ENCODE measurements at regions not wholly inside any gene's neighbourhood (a gene's known extent, or its start where the extent isn't known, plus 50 kb on each side); places are given as distances from the start of the nearest gene placed in this dataset.

DNA sequence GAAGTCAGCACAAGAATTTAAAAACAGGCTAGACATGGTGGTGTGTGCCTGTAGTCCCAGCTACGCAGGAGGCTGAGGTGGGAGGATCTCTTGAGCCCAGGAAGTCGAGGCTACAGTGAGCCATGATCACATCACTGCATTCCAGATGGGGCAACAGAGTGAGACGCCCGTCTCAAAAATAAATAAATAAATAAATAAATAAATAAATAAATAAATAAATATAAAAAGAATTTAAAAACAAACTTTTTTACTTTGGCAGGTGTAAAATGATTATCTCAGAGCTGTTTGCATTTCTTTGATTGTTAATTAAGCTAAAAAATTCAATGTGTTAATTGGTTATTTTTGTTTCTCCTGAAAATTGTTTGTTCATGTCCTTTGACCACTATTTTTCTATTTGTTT lies 97.5 kb upstream of the RPS6KA3 start:
- DNase-seq: no peak

GRCh38 chrX:20363275-20363674 lies 96.6 kb upstream of the RPS6KA3 start:
- no peak for DNase-seq

DNA sequence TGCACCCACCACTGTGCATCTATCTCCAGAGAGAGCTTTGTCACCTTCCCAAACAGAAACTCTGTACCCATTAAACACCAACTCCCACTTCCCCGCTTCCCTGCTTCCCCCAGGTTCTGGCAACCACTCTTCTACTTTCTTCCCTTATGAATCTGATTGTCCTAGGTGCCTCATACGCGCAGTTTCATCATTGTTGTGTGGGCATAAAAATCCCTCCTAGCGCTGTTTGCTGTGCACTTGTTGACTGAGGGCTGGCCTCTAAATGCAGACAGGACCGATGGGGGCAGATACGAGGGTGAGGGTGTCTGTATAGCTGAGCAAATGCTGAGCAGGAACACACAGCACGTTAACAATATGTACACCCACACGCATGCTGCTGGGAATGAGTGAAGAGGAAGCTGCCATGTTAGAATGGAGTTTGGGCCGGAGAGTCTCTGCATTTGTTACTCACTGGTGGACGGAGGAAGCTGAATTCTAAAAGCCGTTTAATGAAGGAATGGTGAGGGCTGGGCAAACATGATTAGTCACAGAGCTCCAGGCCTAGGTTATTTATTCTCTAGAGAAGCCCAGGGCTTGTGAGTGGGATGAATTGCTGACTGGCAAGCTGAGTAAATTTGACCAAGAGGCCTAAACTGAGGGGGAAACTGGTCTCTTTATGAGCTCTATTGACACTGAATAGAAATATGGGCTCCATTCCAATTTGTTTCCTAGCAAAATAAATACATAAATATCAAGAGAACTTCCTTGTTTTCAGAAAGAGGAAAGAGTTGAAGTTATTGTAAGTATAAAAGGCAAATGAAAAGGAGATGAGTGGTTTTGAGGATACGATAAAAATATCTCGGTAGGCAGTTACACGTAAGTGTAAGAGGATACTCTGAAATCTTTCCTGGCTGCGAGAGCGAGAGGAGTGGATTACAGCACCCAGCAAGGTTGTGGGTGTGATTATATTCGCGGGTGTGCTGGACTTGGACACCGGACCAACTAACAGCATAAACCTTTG lies 95.9 kb upstream of the RPS6KA3 start:
- no peak for DNase-seq

- no peak for DNase-seq
Measured at GRCh38 chrX:20361890-20362262, 95.2 kb upstream of the RPS6KA3 start.

GRCh38 chrX:20361081-20361889 lies 94.6 kb upstream of the RPS6KA3 start:
- no peak for DNase-seq

GRCh38 chrX:20355187-20355586 lies 88.5 kb upstream of the RPS6KA3 start:
- no peak for DNase-seq

DNA sequence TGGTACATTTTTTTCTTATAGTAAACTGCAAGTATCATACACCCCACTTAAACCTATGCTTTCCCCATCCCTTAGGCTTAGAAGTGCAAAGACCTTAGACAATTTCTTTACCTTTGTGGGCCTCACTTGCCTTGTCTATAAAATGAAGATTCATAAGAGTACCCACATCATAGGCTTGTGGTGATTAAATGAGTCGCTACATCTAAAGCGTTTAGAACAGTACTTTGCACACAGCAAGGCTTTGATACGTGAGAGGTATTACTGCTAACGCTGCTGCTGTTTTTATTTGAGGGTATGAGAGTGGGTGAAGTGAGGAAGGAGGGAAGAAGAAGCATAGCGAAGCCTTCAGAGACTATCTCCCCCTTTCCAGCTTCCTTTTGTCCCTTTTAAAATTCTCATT lies 87.8 kb upstream of the RPS6KA3 start:
- DNase-seq: no peak

GRCh38 chrX:20352935-20353336 lies 86.2 kb upstream of the RPS6KA3 start:
- peak; percentile 22 to 23 for DNase-seq

- no peak for DNase-seq
Measured at GRCh38 chrX:20352504-20352903, 85.8 kb upstream of the RPS6KA3 start.

GRCh38 chrX:20350596-20350995 lies 83.9 kb upstream of the RPS6KA3 start:
- DNase-seq: no peak

DNA sequence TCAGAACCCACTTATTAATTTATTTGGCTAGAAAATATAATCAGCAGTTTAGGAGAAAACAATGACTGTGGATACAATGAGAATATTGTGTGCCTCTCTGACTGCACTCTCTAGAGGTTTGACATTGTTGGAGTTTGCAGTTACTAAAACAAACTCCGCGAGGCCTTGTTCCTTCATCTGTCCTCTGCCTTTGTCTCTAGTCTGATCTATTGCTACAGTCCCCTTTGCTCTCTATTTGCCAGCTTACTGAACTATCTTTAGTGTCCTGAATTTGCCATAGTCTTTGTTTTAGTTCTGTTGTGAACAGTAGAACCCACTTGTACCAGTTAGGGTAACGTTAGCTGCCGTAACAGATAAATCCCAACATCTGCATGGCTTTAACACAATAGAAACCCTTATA lies 81.4 kb upstream of the RPS6KA3 start:
- no peak for DNase-seq

DNA sequence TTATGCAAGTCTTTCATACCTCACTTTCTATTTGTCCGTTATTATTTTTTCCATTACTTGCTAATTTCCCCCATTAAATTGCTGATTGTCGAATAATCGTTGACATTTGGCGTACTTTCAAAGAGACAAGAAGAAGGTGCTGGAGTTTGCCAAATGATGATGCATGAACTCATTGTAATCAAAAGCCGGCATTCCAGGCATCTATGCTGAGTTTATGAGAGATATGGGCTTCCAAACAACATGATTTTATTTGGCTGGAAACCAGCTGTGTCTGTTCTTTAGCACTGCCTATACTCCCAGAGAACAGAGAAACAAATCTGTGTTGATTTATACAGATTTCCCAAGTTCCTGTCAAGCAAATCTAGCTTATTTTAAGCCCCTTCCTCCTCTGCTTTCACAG lies 80.8 kb upstream of the RPS6KA3 start:
- DNase-seq: no peak

DNA sequence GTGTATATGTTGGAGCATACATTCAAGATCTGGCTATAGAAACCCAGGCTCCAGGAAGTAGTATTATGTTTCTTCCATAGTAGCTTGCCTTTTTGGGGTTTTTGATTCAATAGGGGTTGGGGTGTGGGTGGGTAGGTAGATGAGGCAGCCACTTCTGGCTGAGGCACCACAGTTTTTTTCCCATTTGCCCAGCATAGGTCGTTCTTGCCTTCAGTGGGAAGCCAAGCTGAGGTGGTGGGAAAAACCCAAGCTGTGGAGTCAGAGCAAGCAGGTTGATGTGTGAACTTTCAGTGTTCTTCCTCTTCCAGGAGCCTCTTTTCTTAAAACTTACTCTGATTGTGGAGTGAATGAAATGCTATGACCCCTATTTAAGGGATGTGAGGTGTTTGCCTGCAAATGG lies 67.0 kb upstream of the RPS6KA3 start:
- DNase-seq: peak; percentile 26 to 43

DNA sequence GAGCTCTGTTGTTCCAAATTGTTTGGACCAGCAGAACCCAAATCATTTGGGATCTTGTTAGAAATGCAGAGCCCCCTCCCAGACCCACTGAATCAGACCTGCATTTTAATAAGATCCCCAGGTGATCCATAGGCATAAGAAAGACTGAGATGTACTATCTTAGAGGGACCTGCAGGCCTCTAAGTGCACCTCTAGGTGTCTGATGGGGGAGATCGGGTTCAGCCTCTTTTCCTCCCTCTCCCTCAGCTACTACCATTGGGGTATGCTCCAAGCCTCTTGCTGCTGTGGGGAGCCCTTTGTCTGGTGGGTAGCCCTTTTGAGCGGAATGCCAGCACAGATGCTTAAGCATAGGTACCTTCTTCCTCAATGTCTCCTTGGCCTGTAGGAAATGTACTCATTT lies 63.8 kb upstream of the RPS6KA3 start:
- DNase-seq: no peak

DNA sequence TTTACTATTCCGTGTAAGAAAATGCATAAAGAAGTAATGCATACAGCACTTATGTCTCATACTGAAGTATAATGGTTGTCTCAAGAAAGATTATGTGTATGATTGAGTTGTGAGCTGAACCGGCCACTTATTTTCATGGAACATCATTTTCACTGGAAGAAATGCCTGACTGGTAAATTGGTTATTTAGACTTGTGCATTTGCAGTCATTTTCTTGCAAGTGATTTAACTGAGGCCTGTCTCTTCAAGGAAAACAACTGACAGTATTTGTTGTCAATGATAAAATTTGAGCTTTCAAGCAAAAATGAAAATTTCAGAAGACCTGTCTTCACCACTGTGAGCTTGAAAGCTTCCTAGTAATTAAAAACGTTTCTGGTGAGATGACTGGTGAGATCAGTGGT lies 62.7 kb upstream of the RPS6KA3 start:
- DNase-seq: no peak

DNA sequence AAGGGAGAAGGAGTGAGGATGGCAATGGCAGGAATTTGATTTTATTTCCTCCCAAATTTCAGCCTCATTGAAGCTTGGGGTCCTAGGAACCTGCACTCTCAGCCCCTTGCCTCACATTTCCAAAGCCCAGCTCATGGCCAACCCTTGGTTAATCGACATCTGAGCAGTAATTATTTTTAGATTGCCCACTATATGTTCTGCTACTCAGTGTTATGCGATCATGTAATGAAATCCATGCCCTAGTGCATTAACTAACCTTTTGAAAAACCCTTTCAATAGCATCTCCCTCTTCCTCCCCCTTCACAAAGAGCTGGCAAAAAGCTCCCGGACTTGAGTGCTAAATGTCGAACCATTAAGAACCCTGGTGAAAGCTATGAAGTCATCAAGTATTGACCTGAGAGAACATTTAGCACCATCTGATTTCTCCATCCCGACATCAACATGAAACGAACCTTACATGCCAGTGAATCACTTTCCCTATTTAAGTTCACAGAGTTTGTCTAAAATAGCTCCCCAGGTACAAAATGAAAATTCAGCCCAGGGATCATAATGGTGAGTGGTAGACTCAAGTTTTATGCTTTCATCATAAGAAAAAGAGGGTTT lies 59.2 kb upstream of the RPS6KA3 start:
- DNase-seq: no peak

GRCh38 chrX:20322887-20323286 lies 56.2 kb upstream of the RPS6KA3 start:
- no peak for DNase-seq

GRCh38 chrX:20320461-20321159 lies 53.9 kb upstream of the RPS6KA3 start:
- DNase-seq: no peak

GRCh38 chrX:20319054-20319453 lies 52.3 kb upstream of the RPS6KA3 start:
- no peak for DNase-seq

DNA sequence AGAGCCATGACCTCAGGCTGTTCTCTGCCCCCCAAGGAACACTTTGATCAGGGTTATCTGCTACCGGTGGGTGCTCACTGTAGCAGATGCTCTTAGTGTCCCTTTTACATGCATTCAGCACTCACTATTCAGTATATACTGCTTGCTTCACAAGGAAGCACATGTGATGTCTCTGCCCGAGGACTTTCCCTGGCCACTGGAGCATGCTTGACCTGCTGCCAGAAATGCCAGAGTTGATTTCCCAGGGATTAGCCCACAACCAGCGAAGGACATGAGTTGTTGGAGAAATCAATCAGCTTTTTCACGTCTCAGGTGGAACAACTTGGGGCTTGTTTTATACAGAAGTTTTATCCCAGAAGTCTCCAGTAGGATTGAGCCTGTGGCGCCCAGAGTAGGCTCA lies 51.2 kb upstream of the RPS6KA3 start:
- no peak for DNase-seq

Data from activated T-cell treated with anti-CD3 and anti-CD28 coated beads, Interleukin-2, amount 50 U/mL, for 48 hours (primary cell).